HCT116 (cell line): ENCODE measurements at regions not wholly inside any gene's neighbourhood (a gene's known extent, or its start where the extent isn't known, plus 50 kb on each side); places are given as distances from the start of the nearest gene placed in this dataset.

ENCODE experiments used
- CTCF ChIP-seq, 3 experiments: fragments of 200-600 bp in 1 of 3; sonication (generic) in 1 of 3; IDR thresholded peaks in 2 of 3; conservative IDR thresholded peaks in 1 of 3; 2 replicates each; pipeline ENCODE4 v1.5.1; 2012 to 2017; ENCODE audit warnings: low read depth in 2 of 3, low read length in 2 of 3, antibody characterized with exemption in 1 of 3, borderline replicate concordance in 1 of 3, control low read depth in 1 of 3, mild to moderate bottlenecking in 1 of 3, mixed read lengths in 1 of 3, mixed run types in 1 of 3, moderate library complexity in 1 of 3; ENCODE audit not compliant: insufficient read depth in 1 of 3
- EZH2 ChIP-seq: fragments of 200-600 bp; sonication (generic); IDR thresholded peaks from 2 replicates; pipeline ENCODE4 v1.6.1; 2017; ENCODE audit warnings: antibody characterized with exemption, mixed run types
- MAX ChIP-seq: IDR thresholded peaks from 2 replicates; pipeline ENCODE4 v1.6.1; 2012
- POLR2AphosphoS5 ChIP-seq: IDR thresholded peaks from 2 replicates; pipeline ENCODE4 v1.6.1; 2011; ENCODE audit warnings: mild to moderate bottlenecking, low read depth, low read length, moderate library complexity
- REST ChIP-seq: IDR thresholded peaks from 2 replicates; pipeline ENCODE4 v1.6.1; 2012; ENCODE audit warnings: low read depth
- TCF7L2 ChIP-seq: IDR thresholded peaks from 2 replicates; pipeline ENCODE4 v1.7.0; 2011; ENCODE audit warnings: borderline replicate concordance, inconsistent platforms; ENCODE audit not compliant: insufficient read depth, insufficient read length; ENCODE audit errors: extremely low read depth

GRCh38 chr16:47854737-47855136 is 301.1 kb downstream of the ABCC12 start:
- TF ChIP-seq REST (no peak), CTCF (IDR thresholded peaks at IDR 0.05 in 2 of 3, conservative IDR thresholded peaks at IDR 0.05 in 1 of 3; ENCODE audit: borderline replicate concordance in 1 of 3, insufficient read depth in 1 of 3, low read depth in 2 of 3, low read length in 2 of 3) (no peak), TCF7L2 (no peak), MAX (no peak), EZH2 (no peak), POLR2AphosphoS5 (no peak)
